ENCODE measurements at regions not wholly inside any gene's neighbourhood (a gene's known extent, or its start where the extent isn't known, plus 50 kb on each side); places are given as distances from the start of the nearest gene placed in this dataset.

DNA sequence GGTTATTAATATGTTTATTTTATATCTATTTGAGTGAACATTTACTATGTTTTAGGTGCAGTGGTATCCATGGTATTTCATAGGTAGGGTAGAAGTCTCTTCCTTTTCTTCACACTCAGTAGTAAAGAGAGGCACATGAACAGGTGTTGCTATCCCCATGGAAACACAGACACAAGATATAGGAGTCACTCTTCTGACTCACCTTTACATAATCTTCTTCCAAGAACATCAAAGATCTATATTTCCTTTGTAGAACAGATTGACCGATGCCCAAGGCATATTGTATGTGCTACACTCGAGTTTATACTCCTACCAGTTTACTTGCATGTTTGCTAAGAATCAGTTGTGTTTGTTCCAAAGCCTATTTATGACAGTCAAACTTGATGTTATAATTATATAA is 1997.4 kb downstream of the C4orf33 start:
- H3K4me1 ChIP-seq = no peaks in the 10 kb centered on the region
- intact Hi-C loops (cut with DNase I) = no loop called here

DNA sequence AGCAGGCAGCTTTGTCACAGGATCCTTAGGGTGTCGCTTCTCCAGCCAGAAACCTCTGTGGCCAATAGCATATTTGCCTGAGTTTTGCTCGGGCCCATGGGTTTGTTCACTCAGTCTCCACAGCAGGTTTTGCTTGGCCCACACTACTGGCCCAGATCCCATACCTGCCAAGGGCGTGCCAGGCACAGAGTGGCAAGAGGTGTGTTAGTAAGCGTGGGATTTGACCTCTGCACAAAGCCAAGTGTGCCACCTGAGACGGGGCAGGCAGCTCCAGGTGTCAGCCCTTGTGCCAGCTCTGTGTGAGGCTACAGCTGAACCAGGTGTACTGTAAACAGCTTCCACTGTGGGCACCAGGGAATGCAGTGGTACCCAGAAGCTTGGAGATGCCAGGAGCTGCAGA is 2003.0 kb downstream of the C4orf33 start:
- WGBS = 93% methylated on average over 5 of the region's 5 CpGs
- Histone ChIP-seq H3K9me3 (peaks cover 0 to 4% (median 0%) of the 10 kb centered on the region in 4 donors), H3K4me1 (no peaks in the 10 kb centered on the region), H3K27ac (replicated peaks in 1 of 4) (no peak overlapping the region), H3K4me3 (no peak overlapping the region), H3K36me3 (no peaks in the 10 kb centered on the region), H3K27me3 (no peaks in the 10 kb centered on the region)
- DNase-seq (ENCODE audit: extremely low spot score) = no peak
- intact Hi-C loops (cut with DNase I) = no loop called here
- TF ChIP-seq EP300 (IDR thresholded peaks at IDR 0.05) (no peak), POLR2A (IDR thresholded peaks at IDR 0.05; ENCODE audit: low read depth) (no peak), POLR2AphosphoS5 (IDR thresholded peaks at IDR 0.05) (no peak)
- TF ChIP-seq, protein P1, sequence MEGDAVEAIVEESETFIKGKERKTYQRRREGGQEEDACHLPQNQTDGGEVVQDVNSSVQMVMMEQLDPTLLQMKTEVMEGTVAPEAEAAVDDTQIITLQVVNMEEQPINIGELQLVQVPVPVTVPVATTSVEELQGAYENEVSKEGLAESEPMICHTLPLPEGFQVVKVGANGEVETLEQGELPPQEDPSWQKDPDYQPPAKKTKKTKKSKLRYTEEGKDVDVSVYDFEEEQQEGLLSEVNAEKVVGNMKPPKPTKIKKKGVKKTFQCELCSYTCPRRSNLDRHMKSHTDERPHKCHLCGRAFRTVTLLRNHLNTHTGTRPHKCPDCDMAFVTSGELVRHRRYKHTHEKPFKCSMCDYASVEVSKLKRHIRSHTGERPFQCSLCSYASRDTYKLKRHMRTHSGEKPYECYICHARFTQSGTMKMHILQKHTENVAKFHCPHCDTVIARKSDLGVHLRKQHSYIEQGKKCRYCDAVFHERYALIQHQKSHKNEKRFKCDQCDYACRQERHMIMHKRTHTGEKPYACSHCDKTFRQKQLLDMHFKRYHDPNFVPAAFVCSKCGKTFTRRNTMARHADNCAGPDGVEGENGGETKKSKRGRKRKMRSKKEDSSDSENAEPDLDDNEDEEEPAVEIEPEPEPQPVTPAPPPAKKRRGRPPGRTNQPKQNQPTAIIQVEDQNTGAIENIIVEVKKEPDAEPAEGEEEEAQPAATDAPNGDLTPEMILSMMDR (IDR thresholded peaks at IDR 0.05) = no peak

More for the DNA sequence above, 1997.4 kb downstream of the C4orf33 start:
- 88% methylated on average over 2 of the region's 2 CpGs for WGBS
- Histone ChIP-seq H3K9me3 (no peaks in the 10 kb centered on the region), H3K36me3 (no peaks in the 10 kb centered on the region), H3K4me3 (no peak overlapping the region), H3K27ac (replicated peaks in 1 of 4) (no peak overlapping the region), H3K27me3 (no peaks in the 10 kb centered on the region)
- DNase-seq (ENCODE audit: extremely low spot score) = no peak
- TF ChIP-seq, protein P1 (IDR thresholded peaks at IDR 0.05) = no peak
- no peak for TF ChIP-seq POLR2AphosphoS5 (IDR thresholded peaks at IDR 0.05)
- no peak for TF ChIP-seq EP300 (IDR thresholded peaks at IDR 0.05)
- TF ChIP-seq POLR2A (IDR thresholded peaks at IDR 0.05; ENCODE audit: low read depth) = no peak

DNA sequence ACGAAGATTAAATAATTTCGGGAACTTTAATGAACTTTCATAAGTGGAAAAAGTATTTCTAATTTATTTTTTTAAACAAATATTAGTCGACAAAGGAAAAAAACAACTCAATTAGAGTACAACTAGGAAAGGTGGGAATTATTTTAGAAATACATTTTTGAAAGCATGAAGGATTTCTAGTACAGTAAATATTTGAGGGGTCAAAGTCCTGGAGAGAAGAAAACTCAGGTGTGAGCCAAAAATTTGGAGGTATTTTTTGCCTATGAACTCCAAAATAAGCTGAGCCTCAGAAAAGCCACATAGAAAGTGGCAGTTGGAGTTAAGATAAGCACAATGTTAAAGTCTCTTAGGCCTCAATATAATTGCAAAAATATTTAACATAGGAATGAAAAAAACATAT is 2017.3 kb downstream of the C4orf33 start:
- Histone ChIP-seq H3K4me3 (no peak overlapping the region), H3K36me3 (no peaks in the 10 kb centered on the region), H3K27ac (replicated peaks in 1 of 4) (no peak overlapping the region), H3K9me3 (no peaks in the 10 kb centered on the region), H3K4me1 (no peaks in the 10 kb centered on the region), H3K27me3 (no peaks in the 10 kb centered on the region)
- DNase-seq (ENCODE audit: extremely low spot score) = no peak
- intact Hi-C loops (cut with DNase I) = no loop called here
- TF ChIP-seq, protein P1 (IDR thresholded peaks at IDR 0.05) = no peak
- TF ChIP-seq EP300 (IDR thresholded peaks at IDR 0.05) = no peak
- no peak for TF ChIP-seq POLR2A (IDR thresholded peaks at IDR 0.05; ENCODE audit: low read depth)
- no peak for TF ChIP-seq POLR2AphosphoS5 (IDR thresholded peaks at IDR 0.05)
- WGBS = 89% methylated on average over 3 of the region's 3 CpGs

GRCh38 chr4:131113704-131114103 is 2017.8 kb downstream of the C4orf33 start:
- Histone ChIP-seq H3K27me3 (no peaks in the 10 kb centered on the region), H3K27ac (replicated peaks in 1 of 4) (no peak overlapping the region), H3K4me1 (no peaks in the 10 kb centered on the region), H3K4me3 (no peak overlapping the region), H3K36me3 (no peaks in the 10 kb centered on the region), H3K9me3 (no peaks in the 10 kb centered on the region)
- no peak for DNase-seq (ENCODE audit: extremely low spot score)
- TF ChIP-seq EP300 (IDR thresholded peaks at IDR 0.05) (no peak), POLR2A (IDR thresholded peaks at IDR 0.05; ENCODE audit: low read depth) (no peak), POLR2AphosphoS5 (IDR thresholded peaks at IDR 0.05) (no peak)
- TF ChIP-seq, protein P1 (IDR thresholded peaks at IDR 0.05) = no peak
- 87% methylated on average over 2 of the region's 2 CpGs for WGBS
- intact Hi-C loops (cut with DNase I) = no loop called here

DNA sequence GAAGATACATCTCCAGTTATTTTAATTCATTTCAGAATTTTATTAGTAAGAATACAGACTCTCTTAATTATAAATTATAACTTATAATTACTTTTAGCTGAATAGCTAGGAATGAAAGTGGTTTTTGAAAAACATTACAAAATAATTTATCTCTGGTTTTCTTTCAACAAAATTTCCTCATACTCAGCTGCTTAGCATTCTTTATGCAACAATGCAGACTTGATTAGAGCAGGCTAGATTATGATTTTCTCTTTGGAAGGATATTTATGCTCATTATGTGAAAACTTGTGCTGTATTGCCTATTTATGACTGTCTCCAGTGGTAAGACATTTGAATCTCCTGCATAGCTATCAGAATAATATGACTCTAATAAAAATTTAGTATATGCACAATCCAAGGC is 2023.7 kb downstream of the C4orf33 start:
- TF ChIP-seq, protein P1 (IDR thresholded peaks at IDR 0.05) = no peak
- TF ChIP-seq POLR2A (IDR thresholded peaks at IDR 0.05; ENCODE audit: low read depth) (no peak), EP300 (IDR thresholded peaks at IDR 0.05) (no peak), POLR2AphosphoS5 (IDR thresholded peaks at IDR 0.05) (no peak)
- no peak for DNase-seq (ENCODE audit: extremely low spot score)
- H3K27me3 ChIP-seq = no peaks in the 10 kb centered on the region
- intact Hi-C loops (cut with DNase I) = no loop called here
- no peak overlapping the region for H3K4me3 ChIP-seq
- H3K27ac ChIP-seq (replicated peaks in 1 of 4) = no peak overlapping the region
- no peaks in the 10 kb centered on the region for H3K4me1 ChIP-seq
- no peaks in the 10 kb centered on the region for H3K9me3 ChIP-seq
- H3K36me3 ChIP-seq = no peaks in the 10 kb centered on the region
